ENCODE measurements at regions not wholly inside any gene's neighbourhood (a gene's known extent, or its start where the extent isn't known, plus 50 kb on each side); places are given as distances from the start of the nearest gene placed in this dataset.

DNA sequence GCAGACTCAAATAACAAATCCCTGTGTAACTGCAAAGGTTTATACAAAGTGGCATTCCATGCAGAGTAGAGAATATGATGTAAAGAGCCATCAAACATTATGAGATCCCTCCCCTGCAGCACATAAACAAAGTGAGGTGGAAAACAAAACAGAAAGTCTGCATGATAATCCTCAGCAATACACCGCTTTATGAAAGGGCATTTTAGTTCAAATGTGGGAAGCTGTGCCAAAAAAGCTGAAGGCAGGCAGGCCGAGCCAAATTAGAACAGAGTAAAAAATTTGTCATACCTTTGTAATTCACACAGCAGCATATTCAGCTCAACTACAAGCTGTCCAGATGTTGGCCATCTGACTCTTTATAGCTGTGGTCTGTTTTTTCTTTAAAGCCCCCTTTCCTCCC is 113.5 kb downstream of the LHX9 start:
- no peak overlapping the region for H3K9ac ChIP-seq (ENCODE audit: low read depth, low read length, poor library complexity, severe bottlenecking)
- H3K79me2 ChIP-seq (ENCODE audit: insufficient read depth, low read length): no peaks in the 10 kb centered on the region
- no peaks in the 10 kb centered on the region for H3K9me2 ChIP-seq (replicated peaks; ENCODE audit: low read depth, low read length)
- no peak overlapping the region for H3K4me3 ChIP-seq (ENCODE audit: low read length, poor library complexity, severe bottlenecking)
- no peaks in the 10 kb centered on the region for H3K36me3 ChIP-seq (ENCODE audit: insufficient read depth, low read length)
- no peak overlapping the region; the same call in 1 of the 2 replicates for H2AFZ ChIP-seq (ENCODE audit: low read length)
- H3K9me3 ChIP-seq (ENCODE audit: insufficient read depth, low read depth, low read length): no peaks in the 10 kb centered on the region
- no peaks in the 10 kb centered on the region for H3F3A ChIP-seq (ENCODE audit: low read depth)
- H4K20me1 ChIP-seq (ENCODE audit: insufficient read depth, low read length, poor library complexity, severe bottlenecking): no peaks in the 10 kb centered on the region
- no peak for TF ChIP-seq EZH2phosphoT487 (IDR thresholded peaks at IDR 0.05; ENCODE audit: borderline replicate concordance)
- TF ChIP-seq, protein P1, sequence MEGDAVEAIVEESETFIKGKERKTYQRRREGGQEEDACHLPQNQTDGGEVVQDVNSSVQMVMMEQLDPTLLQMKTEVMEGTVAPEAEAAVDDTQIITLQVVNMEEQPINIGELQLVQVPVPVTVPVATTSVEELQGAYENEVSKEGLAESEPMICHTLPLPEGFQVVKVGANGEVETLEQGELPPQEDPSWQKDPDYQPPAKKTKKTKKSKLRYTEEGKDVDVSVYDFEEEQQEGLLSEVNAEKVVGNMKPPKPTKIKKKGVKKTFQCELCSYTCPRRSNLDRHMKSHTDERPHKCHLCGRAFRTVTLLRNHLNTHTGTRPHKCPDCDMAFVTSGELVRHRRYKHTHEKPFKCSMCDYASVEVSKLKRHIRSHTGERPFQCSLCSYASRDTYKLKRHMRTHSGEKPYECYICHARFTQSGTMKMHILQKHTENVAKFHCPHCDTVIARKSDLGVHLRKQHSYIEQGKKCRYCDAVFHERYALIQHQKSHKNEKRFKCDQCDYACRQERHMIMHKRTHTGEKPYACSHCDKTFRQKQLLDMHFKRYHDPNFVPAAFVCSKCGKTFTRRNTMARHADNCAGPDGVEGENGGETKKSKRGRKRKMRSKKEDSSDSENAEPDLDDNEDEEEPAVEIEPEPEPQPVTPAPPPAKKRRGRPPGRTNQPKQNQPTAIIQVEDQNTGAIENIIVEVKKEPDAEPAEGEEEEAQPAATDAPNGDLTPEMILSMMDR (conservative IDR thresholded peaks at IDR 0.05; ENCODE audit: low read length): no peak
- H3K4me1 ChIP-seq (ENCODE audit: insufficient read depth, low read length, poor library complexity, severe bottlenecking): peaks cover 15% of the 10 kb centered on the region
- H3K27me3 ChIP-seq (ENCODE audit: insufficient read depth, low read length, poor library complexity, severe bottlenecking): no peaks in the 10 kb centered on the region
- H3K4me2 ChIP-seq (ENCODE audit: low read depth, low read length, poor library complexity, severe bottlenecking): no peak overlapping the region

DNA sequence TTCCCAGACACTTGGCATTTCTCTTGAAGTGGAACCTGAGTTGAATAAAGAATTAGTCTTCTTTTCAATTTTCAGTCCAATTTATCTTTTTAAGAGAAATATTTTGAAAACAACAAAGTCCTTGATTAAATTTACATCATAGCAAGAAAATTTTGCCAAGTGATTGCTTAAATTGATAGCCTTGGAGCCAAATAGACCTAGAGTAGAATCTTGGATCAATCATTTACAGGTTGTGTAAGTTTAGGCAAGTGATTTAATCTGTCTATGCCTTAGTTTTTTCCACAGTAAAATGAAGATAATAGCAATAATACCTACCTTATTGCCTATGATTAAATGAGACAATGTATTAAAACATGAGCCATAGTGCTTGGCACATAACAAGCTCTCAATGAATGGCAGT is 113.9 kb downstream of the LHX9 start:
- Histone ChIP-seq H3K9ac (ENCODE audit: low read depth, low read length, poor library complexity, severe bottlenecking) (no peak overlapping the region), H3K4me2 (ENCODE audit: low read depth, low read length, poor library complexity, severe bottlenecking) (no peak overlapping the region), H3K4me3 (ENCODE audit: low read length, poor library complexity, severe bottlenecking) (no peak overlapping the region), H2AFZ (ENCODE audit: low read length) (no peak overlapping the region; the same call in 1 of the 2 replicates), H3K4me1 (ENCODE audit: insufficient read depth, low read length, poor library complexity, severe bottlenecking) (peaks cover 15% of the 10 kb centered on the region), H3K36me3 (ENCODE audit: insufficient read depth, low read length) (no peaks in the 10 kb centered on the region), H3K79me2 (ENCODE audit: insufficient read depth, low read length) (no peaks in the 10 kb centered on the region), H3F3A (ENCODE audit: low read depth) (no peaks in the 10 kb centered on the region), H3K9me3 (ENCODE audit: insufficient read depth, low read depth, low read length) (no peaks in the 10 kb centered on the region), H3K27me3 (ENCODE audit: insufficient read depth, low read length, poor library complexity, severe bottlenecking) (no peaks in the 10 kb centered on the region), H3K9me2 (replicated peaks; ENCODE audit: low read depth, low read length) (no peaks in the 10 kb centered on the region), H4K20me1 (ENCODE audit: insufficient read depth, low read length, poor library complexity, severe bottlenecking) (no peaks in the 10 kb centered on the region)
- TF ChIP-seq EZH2phosphoT487 (IDR thresholded peaks at IDR 0.05; ENCODE audit: borderline replicate concordance): no peak
- TF ChIP-seq, protein P1 (conservative IDR thresholded peaks at IDR 0.05; ENCODE audit: low read length): no peak

DNA sequence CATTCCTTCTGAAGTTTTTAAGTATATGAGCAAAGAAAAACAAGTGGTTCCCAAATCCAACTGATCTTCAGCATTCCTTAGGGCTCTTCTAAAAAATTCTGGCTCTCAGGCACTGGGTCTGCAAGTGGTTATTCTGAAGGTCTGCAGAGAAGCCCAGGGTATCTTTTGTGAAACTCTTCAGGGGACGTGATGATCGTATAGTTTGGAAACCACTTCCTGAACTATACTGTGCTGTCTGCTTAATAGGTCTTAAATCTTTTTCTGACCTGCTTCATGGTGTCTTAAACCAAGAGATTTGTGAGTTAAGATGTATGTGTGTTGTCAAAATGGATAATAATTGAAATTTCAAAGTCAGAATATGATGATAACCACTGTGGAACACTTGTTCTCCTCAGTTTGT is 115.5 kb downstream of the LHX9 start:
- H3K27me3 ChIP-seq (ENCODE audit: insufficient read depth, low read length, poor library complexity, severe bottlenecking): no peaks in the 10 kb centered on the region
- H4K20me1 ChIP-seq (ENCODE audit: insufficient read depth, low read length, poor library complexity, severe bottlenecking): no peaks in the 10 kb centered on the region
- H3K9ac ChIP-seq (ENCODE audit: low read depth, low read length, poor library complexity, severe bottlenecking): no peak overlapping the region
- no peak overlapping the region for H3K4me3 ChIP-seq (ENCODE audit: low read length, poor library complexity, severe bottlenecking)
- H3K79me2 ChIP-seq (ENCODE audit: insufficient read depth, low read length): no peaks in the 10 kb centered on the region
- no peaks in the 10 kb centered on the region for H3K36me3 ChIP-seq (ENCODE audit: insufficient read depth, low read length)
- peaks cover 15% of the 10 kb centered on the region for H3K4me1 ChIP-seq (ENCODE audit: insufficient read depth, low read length, poor library complexity, severe bottlenecking)
- no peaks in the 10 kb centered on the region for H3F3A ChIP-seq (ENCODE audit: low read depth)
- H3K9me2 ChIP-seq (replicated peaks; ENCODE audit: low read depth, low read length): no peaks in the 10 kb centered on the region
- no peaks in the 10 kb centered on the region for H3K9me3 ChIP-seq (ENCODE audit: insufficient read depth, low read depth, low read length)
- no peak overlapping the region for H2AFZ ChIP-seq (ENCODE audit: low read length)
- H3K4me2 ChIP-seq (ENCODE audit: low read depth, low read length, poor library complexity, severe bottlenecking): peak overlapping the region; percentile 36
- TF ChIP-seq EZH2phosphoT487 (IDR thresholded peaks at IDR 0.05; ENCODE audit: borderline replicate concordance): no peak
- TF ChIP-seq, protein P1 (conservative IDR thresholded peaks at IDR 0.05; ENCODE audit: low read length): no peak
